Stomach (tissue), 8 donors: ENCODE measurements at regions not wholly inside any gene's neighbourhood (a gene's known extent, or its start where the extent isn't known, plus 50 kb on each side); places are given as distances from the start of the nearest gene placed in this dataset.
A peak's percentile ranks its signal among the peaks of the same experiment; 100 is the strongest.

Source experiments
- DNase-seq, 2 donors: peaks; one replicate each; pipeline versions ENCODE4 v3.0.0 to v3.0.0-alpha.2; 2013 to 2019
- H3K27ac ChIP-seq, 5 donors: fragments of 200-600 bp in 4 of 5; sonication (generic) in 4 of 5; one replicate each; pipeline ENCODE4 v1.5.1; 2013 to 2019; ENCODE audit warnings: mild to moderate bottlenecking in 1 of 5, moderate library complexity in 1 of 5
- H3K27me3 ChIP-seq, 3 donors: fragments of 200-600 bp; sonication (generic); one replicate each; pipeline ENCODE4 v1.5.1; 2017 to 2019; ENCODE audit warnings: mixed run types in 1 of 3
- H3K36me3 ChIP-seq, 4 donors: fragments of 200-600 bp; sonication (generic); 1 replicate in 3 of 4; 2 replicates in 1 of 4; pipeline ENCODE4 v1.5.1; 2016 to 2019
- H3K4me1 ChIP-seq, 4 donors: fragments of 200-600 bp; sonication (generic); one replicate each; pipeline ENCODE4 v1.5.1; 2016 to 2019
- H3K4me3 ChIP-seq, 4 donors: fragments of 200-600 bp; sonication (generic) in 3 of 4; one replicate each; pipeline ENCODE4 v1.5.1; 2016 to 2019; ENCODE audit warnings: mild to moderate bottlenecking in 1 of 4
- H3K9me3 ChIP-seq, 4 donors: fragments of 200-600 bp; sonication (generic); one replicate each; pipeline ENCODE4 v1.5.1; 2016 to 2019
- EP300 ChIP-seq: sonication (generic); formaldehyde crosslinking; IDR thresholded peaks from one replicate; pipeline ENCODE4 v1.6.1; 2017; ENCODE audit warnings: antibody characterized with exemption
- POLR2A ChIP-seq, 4 donors: fragments of 450-650 bp; IDR thresholded peaks; one replicate each; pipeline ENCODE4 v1.6.1; 2016; ENCODE audit warnings: antibody characterized with exemption in 4 of 4, control low read depth in 2 of 4, mild to moderate bottlenecking in 1 of 4, moderate library complexity in 1 of 4
- POLR2AphosphoS5 ChIP-seq, 3 donors: sonication (generic); formaldehyde crosslinking; IDR thresholded peaks; one replicate each; pipeline ENCODE4 v1.6.1; 2016; ENCODE audit warnings: antibody characterized with exemption in 3 of 3
- WGBS, 5 donors: extraction: QIAGEN DNeasy Blood & Tissue Kit in 3 of 5; methylation state at CpG; one replicate each; pipeline versions ENCODE4 v1.1.5 to v1.1.7; 2013 to 2018; 5-methylcytosine and 5-hydroxymethylcytosine counted together
- intact Hi-C: fragments of 100-400 bp; cut with DNase I; formaldehyde crosslinking; loops from one replicate; pipeline ENCODE4 v1.15.1; 2023; ENCODE audit warnings: low total_unique reads
- TF ChIP-seq, protein P1 (sequence below), 7 experiments: fragments of 450-650 bp in 4 of 7; fragments of 200-600 bp in 3 of 7; sonication (generic) in 3 of 7; IDR thresholded peaks; one replicate each; pipeline ENCODE4 v1.5.1; 2016 to 2019; ENCODE audit warnings: antibody characterized with exemption in 7 of 7, control low read depth in 2 of 7, mild to moderate bottlenecking in 1 of 7
- donor health status: healthy with polysubstance abuse.
- donor health status: Bipolar disorder and iron deficiency.
- donor health status: healthy.

DNA sequence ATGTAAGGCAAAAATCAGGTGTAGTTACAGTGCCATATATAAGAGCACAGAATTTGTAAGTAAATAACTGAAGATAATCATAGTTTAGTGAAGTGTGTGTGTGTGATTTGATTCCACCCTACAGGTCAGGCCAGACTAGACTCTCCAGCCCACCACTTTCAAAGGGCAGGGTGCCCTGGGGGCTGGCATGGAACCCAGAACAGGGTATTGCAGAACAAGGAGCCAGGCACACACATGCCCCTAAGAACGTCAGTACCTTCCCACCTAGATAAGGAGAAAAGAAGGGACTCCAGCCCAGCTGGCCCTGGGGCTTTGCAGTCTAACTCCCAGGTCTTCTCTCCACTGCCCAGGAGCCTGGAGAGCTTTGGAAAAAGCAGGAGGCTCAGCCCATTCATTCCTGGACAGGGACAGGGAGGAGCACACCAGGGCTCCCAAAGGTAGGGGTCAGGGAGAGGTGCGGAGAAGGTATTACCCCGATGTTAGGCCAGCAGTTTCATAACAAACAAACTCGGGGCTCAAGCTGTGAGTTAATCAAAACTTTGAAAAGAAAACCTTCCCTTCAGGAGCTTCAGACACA is 149.7 kb upstream of the VANGL1 start:
- no peaks in the 10 kb centered on the region for H3K36me3 ChIP-seq
- no peaks in the 10 kb centered on the region for H3K27me3 ChIP-seq
- intact Hi-C loops: no loop called here
- TF ChIP-seq POLR2AphosphoS5 (IDR thresholded peaks at IDR 0.05) (no peak), POLR2A (IDR thresholded peaks at IDR 0.05) (no peak), EP300 (no peak)
- TF ChIP-seq, protein P1, sequence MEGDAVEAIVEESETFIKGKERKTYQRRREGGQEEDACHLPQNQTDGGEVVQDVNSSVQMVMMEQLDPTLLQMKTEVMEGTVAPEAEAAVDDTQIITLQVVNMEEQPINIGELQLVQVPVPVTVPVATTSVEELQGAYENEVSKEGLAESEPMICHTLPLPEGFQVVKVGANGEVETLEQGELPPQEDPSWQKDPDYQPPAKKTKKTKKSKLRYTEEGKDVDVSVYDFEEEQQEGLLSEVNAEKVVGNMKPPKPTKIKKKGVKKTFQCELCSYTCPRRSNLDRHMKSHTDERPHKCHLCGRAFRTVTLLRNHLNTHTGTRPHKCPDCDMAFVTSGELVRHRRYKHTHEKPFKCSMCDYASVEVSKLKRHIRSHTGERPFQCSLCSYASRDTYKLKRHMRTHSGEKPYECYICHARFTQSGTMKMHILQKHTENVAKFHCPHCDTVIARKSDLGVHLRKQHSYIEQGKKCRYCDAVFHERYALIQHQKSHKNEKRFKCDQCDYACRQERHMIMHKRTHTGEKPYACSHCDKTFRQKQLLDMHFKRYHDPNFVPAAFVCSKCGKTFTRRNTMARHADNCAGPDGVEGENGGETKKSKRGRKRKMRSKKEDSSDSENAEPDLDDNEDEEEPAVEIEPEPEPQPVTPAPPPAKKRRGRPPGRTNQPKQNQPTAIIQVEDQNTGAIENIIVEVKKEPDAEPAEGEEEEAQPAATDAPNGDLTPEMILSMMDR (IDR thresholded peaks at IDR 0.05): no peak
- H3K9me3 ChIP-seq: no peaks in the 10 kb centered on the region
- H3K27ac ChIP-seq: no peak overlapping the region
- 64 to 77% (median 76%) methylated on average over 4 of the region's 4 CpGs for WGBS, 5 donors
- no peak for DNase-seq
- H3K4me1 ChIP-seq: no peaks in the 10 kb centered on the region
- H3K4me3 ChIP-seq: no peak overlapping the region

DNA sequence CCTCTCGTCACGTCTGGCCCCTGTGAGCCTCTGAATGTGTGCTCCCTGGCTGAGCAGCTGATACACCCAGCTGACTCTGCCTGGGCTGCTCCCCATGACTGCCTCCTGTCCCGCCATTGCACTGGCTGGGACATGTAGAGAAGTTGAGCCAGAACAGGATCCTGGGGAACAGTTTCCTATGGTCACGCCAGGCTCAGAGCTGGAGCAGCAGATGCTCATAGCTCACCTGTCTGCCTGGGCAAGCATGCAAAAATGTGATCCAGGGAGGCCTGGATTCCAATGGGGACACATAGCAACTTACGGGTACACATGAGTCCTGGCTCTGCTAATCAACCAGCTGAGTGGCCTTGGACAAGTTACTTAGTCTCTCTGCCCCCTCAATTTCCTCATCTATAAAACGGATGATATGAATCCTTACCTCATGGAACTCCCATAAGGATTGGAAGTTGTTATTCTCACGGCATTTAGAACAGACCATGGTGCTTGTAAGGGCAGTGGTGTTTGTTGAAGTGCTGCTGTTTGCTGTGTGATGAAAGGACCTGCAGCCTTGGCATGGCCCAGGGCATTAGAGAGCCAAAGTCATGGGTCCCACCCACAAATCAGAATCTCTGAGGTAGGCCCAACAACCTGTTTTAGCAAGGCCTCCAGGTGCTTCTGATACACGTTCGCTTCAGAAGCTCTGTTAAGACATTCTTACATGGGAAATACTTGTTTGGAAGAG is 150.3 kb upstream of the VANGL1 start:
- intact Hi-C loops: no loop called here
- Histone ChIP-seq H3K4me3 (no peak overlapping the region), H3K27ac (no peak overlapping the region), H3K9me3 (no peaks in the 10 kb centered on the region), H3K36me3 (no peaks in the 10 kb centered on the region), H3K4me1 (no peaks in the 10 kb centered on the region), H3K27me3 (no peaks in the 10 kb centered on the region)
- TF ChIP-seq POLR2A (IDR thresholded peaks at IDR 0.05) (no peak), POLR2AphosphoS5 (IDR thresholded peaks at IDR 0.05) (no peak), EP300 (no peak)
- TF ChIP-seq, protein P1 (IDR thresholded peaks at IDR 0.05): no peak
- no peak for DNase-seq
- WGBS, 5 donors: 83 to 90% (median 88%) methylated on average over 8 to 9 of the region's 9 CpGs

DNA sequence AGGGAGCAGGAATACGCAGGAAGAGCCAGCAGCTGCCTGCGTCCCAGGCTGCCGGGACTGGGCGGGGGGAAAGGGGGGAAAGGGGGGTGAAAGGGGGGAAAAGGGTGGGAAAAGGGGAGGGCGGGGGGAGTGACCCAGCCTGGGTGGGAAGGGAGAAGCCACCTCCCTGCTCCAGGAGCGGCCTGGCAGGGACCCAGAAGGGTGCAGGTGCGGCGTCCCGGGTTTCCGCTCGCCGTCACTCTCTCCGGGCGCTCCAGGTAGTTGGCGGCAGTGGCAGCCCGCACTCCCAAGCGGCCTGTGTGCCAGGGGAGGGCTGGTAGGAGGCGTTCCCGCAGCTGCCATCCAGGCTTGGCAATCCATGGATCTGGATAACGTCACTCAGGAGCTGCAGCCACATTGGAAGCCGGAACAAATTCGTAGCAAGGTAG is 141.0 kb upstream of the NGF start:
- H3K4me1 ChIP-seq: peaks cover 0 to 6% (median 2%) of the 10 kb centered on the region in 4 donors
- H3K27me3 ChIP-seq: peaks cover 0 to 16% (median 0%) of the 10 kb centered on the region in 3 donors
- 11 to 33% (median 19%) methylated on average over 3 to 22 of the region's 22 CpGs for WGBS, 5 donors
- intact Hi-C loops: no loop called here
- no peaks in the 10 kb centered on the region for H3K9me3 ChIP-seq
- peak overlapping the region in 2 of 4 donors; percentile 6 to 16 for H3K4me3 ChIP-seq
- no peak overlapping the region for H3K27ac ChIP-seq
- no peaks in the 10 kb centered on the region for H3K36me3 ChIP-seq
- TF ChIP-seq POLR2A (IDR thresholded peaks at IDR 0.05) (no peak), POLR2AphosphoS5 (IDR thresholded peaks at IDR 0.05) (no peak), EP300 (no peak)
- TF ChIP-seq, protein P1 (IDR thresholded peaks at IDR 0.05): no peak
- DNase-seq: peak; percentile 70 to 72

DNA sequence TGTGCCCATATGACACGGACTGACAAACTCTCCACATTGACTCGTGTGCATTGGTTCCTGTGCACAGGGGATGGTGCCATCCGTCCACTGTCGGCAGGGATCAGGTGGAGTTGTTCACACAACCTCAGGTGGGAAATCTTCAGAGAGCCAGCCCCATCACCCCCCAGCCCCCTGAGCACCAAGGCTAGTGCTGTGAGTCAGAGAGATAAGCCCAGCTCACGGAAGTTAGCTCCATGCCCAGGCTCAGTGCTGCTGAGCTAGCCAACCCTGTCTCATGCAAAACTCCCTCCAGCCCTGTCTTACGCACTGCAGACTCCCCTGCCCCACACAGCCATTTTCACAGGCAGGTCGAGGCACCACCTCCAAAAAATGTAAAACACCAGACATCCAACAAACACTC is 139.0 kb upstream of the NGF start:
- H3K9me3 ChIP-seq: no peaks in the 10 kb centered on the region
- 84 to 93% (median 86%) methylated on average over 6 to 7 of the region's 7 CpGs for WGBS, 5 donors
- TF ChIP-seq POLR2AphosphoS5 (IDR thresholded peaks at IDR 0.05): no peak
- TF ChIP-seq POLR2A (IDR thresholded peaks at IDR 0.05): no peak
- TF ChIP-seq, protein P1 (IDR thresholded peaks at IDR 0.05): no peak
- TF ChIP-seq EP300: no peak
- no peaks in the 10 kb centered on the region for H3K36me3 ChIP-seq
- intact Hi-C loops: no loop called here
- no peak for DNase-seq
- peaks cover 0 to 16% (median 0%) of the 10 kb centered on the region in 3 donors for H3K27me3 ChIP-seq
- peaks cover 0 to 6% (median 2%) of the 10 kb centered on the region in 4 donors for H3K4me1 ChIP-seq
- no peak overlapping the region for H3K27ac ChIP-seq
- H3K4me3 ChIP-seq: no peak overlapping the region
